Astrocyte (in vitro differentiated cells and primary cell): ENCODE measurements at regions not wholly inside any gene's neighbourhood (a gene's known extent, or its start where the extent isn't known, plus 50 kb on each side); places are given as distances from the start of the nearest gene placed in this dataset.

Source experiments
- CTCF ChIP-seq: IDR thresholded peaks from 2 replicates; pipeline ENCODE4 v1.5.1; 2011; ENCODE audit warnings: low read depth, mild to moderate bottlenecking, inconsistent platforms, low read length, moderate library complexity; ENCODE audit not compliant: insufficient read depth
- EZH2 ChIP-seq: IDR thresholded peaks from 2 replicates; pipeline ENCODE4 v1.6.1; 2012; ENCODE audit warnings: mild to moderate bottlenecking, low read length, inconsistent platforms; ENCODE audit not compliant: insufficient read depth

GRCh38 chr20:55522296-55522815 lies 483.0 kb downstream of the CBLN4 start:
- no peak for TF ChIP-seq CTCF
- TF ChIP-seq EZH2 = no peak
